Parathyroid adenoma (tissue), 2 donors: ENCODE measurements at regions not wholly inside any gene's neighbourhood (a gene's known extent, or its start where the extent isn't known, plus 50 kb on each side); places are given as distances from the start of the nearest gene placed in this dataset.

Source experiments
- H2AFZ ChIP-seq: fragments of 300-600 bp; sonication (generic); one replicate; pipeline ENCODE4 v1.7.0; 2017; ENCODE audit warnings: antibody characterized with exemption, mild to moderate bottlenecking
- H3K27ac ChIP-seq: fragments of 300-600 bp; sonication (generic); one replicate; pipeline ENCODE4 v1.7.0; 2017
- H3K27me3 ChIP-seq: fragments of 300-600 bp; sonication (generic); one replicate; pipeline ENCODE4 v1.7.0; 2017; ENCODE audit warnings: low read length; ENCODE audit not compliant: control insufficient read depth, insufficient read depth
- H3K36me3 ChIP-seq: fragments of 300-600 bp; sonication (generic); one replicate; pipeline ENCODE4 v1.7.0; 2017; ENCODE audit warnings: low read length; ENCODE audit not compliant: control insufficient read depth, insufficient read depth
- H3K4me1 ChIP-seq: fragments of 300-600 bp; sonication (generic); one replicate; pipeline ENCODE4 v1.7.0; 2017; ENCODE audit warnings: control low read depth
- H3K4me2 ChIP-seq: fragments of 300-600 bp; sonication (generic); one replicate; pipeline ENCODE4 v1.7.0; 2017; ENCODE audit warnings: low read length
- H3K4me3 ChIP-seq: fragments of 300-600 bp; sonication (generic); one replicate; pipeline ENCODE4 v1.7.0; 2017; ENCODE audit warnings: low read depth, low read length
- H3K79me2 ChIP-seq: fragments of 300-600 bp; sonication (generic); one replicate; pipeline ENCODE4 v1.7.0; 2017; ENCODE audit warnings: control low read depth
- H3K9ac ChIP-seq: fragments of 300-600 bp; sonication (generic); one replicate; pipeline ENCODE4 v1.7.0; 2017; ENCODE audit warnings: mild to moderate bottlenecking
- H3K9me3 ChIP-seq: fragments of 300-600 bp; sonication (generic); one replicate; pipeline ENCODE4 v1.7.0; 2017; ENCODE audit warnings: low read length; ENCODE audit not compliant: control insufficient read depth
- CTCF ChIP-seq: fragments of 300-600 bp; sonication (generic); IDR thresholded peaks from one replicate; pipeline ENCODE4 v1.7.0; 2017; ENCODE audit warnings: antibody characterized with exemption, mild to moderate bottlenecking
- donor health status: primary hyperparathyroidism.

GRCh38 chr5:6943197-6944112 is 230.2 kb downstream of the TENT4A start:
- no peak overlapping the region for H3K4me2 ChIP-seq
- H2AFZ ChIP-seq: no peak overlapping the region
- H3K4me1 ChIP-seq: no peaks in the 10 kb centered on the region
- no peak overlapping the region for H3K27ac ChIP-seq
- H3K36me3 ChIP-seq: no peaks in the 10 kb centered on the region
- no peak for TF ChIP-seq CTCF
- no peak overlapping the region for H3K4me3 ChIP-seq
- H3K27me3 ChIP-seq: no peaks in the 10 kb centered on the region
- no peaks in the 10 kb centered on the region for H3K9me3 ChIP-seq
- H3K79me2 ChIP-seq: no peaks in the 10 kb centered on the region
- H3K9ac ChIP-seq: no peak overlapping the region

- no peak for TF ChIP-seq CTCF
These were observed 235.3 kb downstream of the TENT4A start for GRCh38 chr5:6948562-6948961.

GRCh38 chr5:6949230-6949629 is 236.0 kb downstream of the TENT4A start:
- no peak overlapping the region for H2AFZ ChIP-seq
- no peaks in the 10 kb centered on the region for H3K79me2 ChIP-seq
- H3K36me3 ChIP-seq: no peaks in the 10 kb centered on the region
- no peak overlapping the region for H3K27ac ChIP-seq
- H3K9ac ChIP-seq: no peak overlapping the region
- H3K4me1 ChIP-seq: no peaks in the 10 kb centered on the region
- no peaks in the 10 kb centered on the region for H3K9me3 ChIP-seq
- H3K27me3 ChIP-seq: no peaks in the 10 kb centered on the region
- H3K4me2 ChIP-seq: no peak overlapping the region
- no peak overlapping the region for H3K4me3 ChIP-seq
- no peak for TF ChIP-seq CTCF

More at GRCh38 chr5:6948562-6948961, 235.3 kb downstream of the TENT4A start:
- Histone ChIP-seq H3K27me3 (no peaks in the 10 kb centered on the region), H2AFZ (no peak overlapping the region), H3K4me2 (no peak overlapping the region), H3K36me3 (no peaks in the 10 kb centered on the region), H3K9me3 (no peaks in the 10 kb centered on the region), H3K4me1 (no peaks in the 10 kb centered on the region), H3K4me3 (no peak overlapping the region), H3K27ac (no peak overlapping the region), H3K79me2 (no peaks in the 10 kb centered on the region), H3K9ac (no peak overlapping the region)

GRCh38 chr5:6950250-6950649 is 237.0 kb downstream of the TENT4A start:
- TF ChIP-seq CTCF: no peak

GRCh38 chr5:6950860-6951259 is 237.6 kb downstream of the TENT4A start:
- H3K4me3 ChIP-seq: no peak overlapping the region

More at GRCh38 chr5:6950250-6950649, 237.0 kb downstream of the TENT4A start:
- Histone ChIP-seq H3K36me3 (no peaks in the 10 kb centered on the region), H3K27ac (no peak overlapping the region), H3K9ac (no peak overlapping the region), H3K27me3 (no peaks in the 10 kb centered on the region), H3K4me2 (no peak overlapping the region), H3K4me1 (no peaks in the 10 kb centered on the region), H3K4me3 (no peak overlapping the region), H3K9me3 (no peaks in the 10 kb centered on the region), H3K79me2 (no peaks in the 10 kb centered on the region), H2AFZ (no peak overlapping the region)

More at GRCh38 chr5:6950860-6951259, 237.6 kb downstream of the TENT4A start:
- H3K79me2 ChIP-seq: no peaks in the 10 kb centered on the region
- no peak for TF ChIP-seq CTCF
- H3K4me1 ChIP-seq: no peaks in the 10 kb centered on the region
- no peak overlapping the region for H2AFZ ChIP-seq
- no peaks in the 10 kb centered on the region for H3K27me3 ChIP-seq
- no peak overlapping the region for H3K4me2 ChIP-seq
- H3K9ac ChIP-seq: no peak overlapping the region
- H3K9me3 ChIP-seq: no peaks in the 10 kb centered on the region
- no peaks in the 10 kb centered on the region for H3K36me3 ChIP-seq
- H3K27ac ChIP-seq: no peak overlapping the region
